Right lobe of liver (tissue), 6 donors: ENCODE measurements at regions not wholly inside any gene's neighbourhood (a gene's known extent, or its start where the extent isn't known, plus 50 kb on each side); places are given as distances from the start of the nearest gene placed in this dataset.

Source experiments
- ATAC-seq, 4 donors: fragments of 200-7000 bp; cut with Tn5 transposase; one replicate each; pipeline ENCODE4 v1.9.1; 2020; ENCODE audit warnings: mild to moderate bottlenecking in 4 of 4, moderate library complexity in 4 of 4
- DNase-seq, 3 donors: peaks; one replicate each; pipeline ENCODE4 v3.0.0-alpha.2; 2020
- H3K27ac ChIP-seq, 3 donors: fragments of 200-600 bp; one replicate each; pipeline ENCODE4 v1.8.0; 2022
- H3K27me3 ChIP-seq, 2 donors: fragments of 200-600 bp; one replicate each; pipeline ENCODE4 v1.8.0; 2022
- H3K36me3 ChIP-seq, 4 donors: fragments of 200-600 bp; sonication (generic) in 1 of 4; one replicate each; pipeline versions ENCODE4 v1.5.1 to v1.8.0; 2017 to 2022; ENCODE audit warnings: control low read depth in 1 of 4
- H3K4me1 ChIP-seq, 4 donors: fragments of 200-600 bp; sonication (generic) in 1 of 4; one replicate each; pipeline versions ENCODE4 v1.5.1 to v1.8.0; 2017 to 2022; ENCODE audit warnings: control low read depth in 1 of 4
- H3K4me3 ChIP-seq, 3 donors: fragments of 200-600 bp; one replicate each; pipeline ENCODE4 v1.8.0; 2022
- H3K9me3 ChIP-seq, 4 donors: fragments of 200-600 bp; sonication (generic) in 1 of 4; one replicate each; pipeline versions ENCODE4 v1.5.1 to v1.8.0; 2017 to 2022; ENCODE audit warnings: control low read depth in 1 of 4
- POLR2A ChIP-seq: fragments of 450-650 bp; IDR thresholded peaks from one replicate; pipeline ENCODE4 v1.6.1; 2017; ENCODE audit warnings: antibody characterized with exemption, mild to moderate bottlenecking
- WGBS: methylation state at CpG from one replicate; pipeline ENCODE4 v1.1.6; 2018; ENCODE audit warnings: low coverage, low lambda C conversion rate; ENCODE audit not compliant: insufficient coverage; ENCODE audit errors: missing lambda C conversion rate; 5-methylcytosine and 5-hydroxymethylcytosine counted together
- intact Hi-C, 2 donors: fragments of 100-400 bp; cut with DNase I; formaldehyde crosslinking; loops; one replicate each; pipeline versions ENCODE4 v1.11.2 to v1.14.1; 2022
- TF ChIP-seq, protein P1 (sequence below), 4 donors: fragments of 200-600 bp in 3 of 4; fragments of 450-650 bp in 1 of 4; IDR thresholded peaks; one replicate each; pipeline versions ENCODE4 v1.5.1 to v1.8.0; 2016 to 2022; ENCODE audit warnings: antibody characterized with exemption in 4 of 4, mild to moderate bottlenecking in 2 of 4
- donor health status: DM: no; HTN: yes; CAD: no.
- donor health status: DM: no; HTN: no; CAD: no.
- donor health status: DM: no; HTN: no; CAD: no.
- donor health status: DM: no; HTN: yes; CAD: no.
- donor health status: DM: no; HTN: yes; CAD: no.

GRCh38 chr10:65796472-65796871 lies 1129.4 kb upstream of the LRRTM3 start:
- Histone ChIP-seq H3K4me1 (no peaks in the 10 kb centered on the region), H3K9me3 (no peaks in the 10 kb centered on the region), H3K36me3 (no peaks in the 10 kb centered on the region), H3K4me3 (no peak overlapping the region), H3K27ac (no peak overlapping the region), H3K27me3 (no peaks in the 10 kb centered on the region)
- ATAC-seq (no peak), DNase-seq (no peak)
- 48% methylated on average over 2 of the region's 2 CpGs for WGBS
- TF ChIP-seq, protein P1, sequence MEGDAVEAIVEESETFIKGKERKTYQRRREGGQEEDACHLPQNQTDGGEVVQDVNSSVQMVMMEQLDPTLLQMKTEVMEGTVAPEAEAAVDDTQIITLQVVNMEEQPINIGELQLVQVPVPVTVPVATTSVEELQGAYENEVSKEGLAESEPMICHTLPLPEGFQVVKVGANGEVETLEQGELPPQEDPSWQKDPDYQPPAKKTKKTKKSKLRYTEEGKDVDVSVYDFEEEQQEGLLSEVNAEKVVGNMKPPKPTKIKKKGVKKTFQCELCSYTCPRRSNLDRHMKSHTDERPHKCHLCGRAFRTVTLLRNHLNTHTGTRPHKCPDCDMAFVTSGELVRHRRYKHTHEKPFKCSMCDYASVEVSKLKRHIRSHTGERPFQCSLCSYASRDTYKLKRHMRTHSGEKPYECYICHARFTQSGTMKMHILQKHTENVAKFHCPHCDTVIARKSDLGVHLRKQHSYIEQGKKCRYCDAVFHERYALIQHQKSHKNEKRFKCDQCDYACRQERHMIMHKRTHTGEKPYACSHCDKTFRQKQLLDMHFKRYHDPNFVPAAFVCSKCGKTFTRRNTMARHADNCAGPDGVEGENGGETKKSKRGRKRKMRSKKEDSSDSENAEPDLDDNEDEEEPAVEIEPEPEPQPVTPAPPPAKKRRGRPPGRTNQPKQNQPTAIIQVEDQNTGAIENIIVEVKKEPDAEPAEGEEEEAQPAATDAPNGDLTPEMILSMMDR (IDR thresholded peaks at IDR 0.05): no peak
- no peak for TF ChIP-seq POLR2A
- intact Hi-C loops: no loop called here

GRCh38 chr10:65798133-65798532 lies 1127.7 kb upstream of the LRRTM3 start:
- no peak for ATAC-seq
- intact Hi-C loops: no loop called here
- no peaks in the 10 kb centered on the region for H3K27me3 ChIP-seq
- WGBS: 61% methylated on average over 3 of the region's 3 CpGs
- H3K4me1 ChIP-seq: no peaks in the 10 kb centered on the region
- H3K36me3 ChIP-seq: no peaks in the 10 kb centered on the region
- TF ChIP-seq POLR2A: no peak
- TF ChIP-seq, protein P1 (IDR thresholded peaks at IDR 0.05): no peak
- no peak overlapping the region for H3K27ac ChIP-seq
- no peaks in the 10 kb centered on the region for H3K9me3 ChIP-seq
- no peak overlapping the region for H3K4me3 ChIP-seq
- DNase-seq: no peak

DNA sequence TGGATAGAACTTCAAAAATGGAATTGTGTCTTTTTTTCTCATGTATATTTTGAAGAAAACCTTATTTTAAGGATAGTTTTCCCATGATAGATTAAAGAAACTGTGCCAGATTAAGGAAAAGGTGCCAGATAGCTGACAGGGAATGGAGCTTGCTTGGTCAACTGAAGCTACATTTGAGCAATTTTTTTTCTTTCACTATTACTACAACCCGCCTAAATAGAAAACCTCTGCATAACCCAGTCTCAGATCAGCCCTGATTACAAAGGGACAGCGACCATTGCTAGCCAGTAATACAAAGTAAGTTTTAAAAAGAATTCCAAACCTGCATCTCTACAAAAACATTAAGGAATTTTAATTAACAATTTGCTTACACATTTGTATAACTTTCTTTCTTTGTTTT lies 1123.4 kb upstream of the LRRTM3 start:
- Histone ChIP-seq H3K4me1 (no peaks in the 10 kb centered on the region), H3K27me3 (no peaks in the 10 kb centered on the region), H3K9me3 (no peaks in the 10 kb centered on the region), H3K4me3 (no peak overlapping the region), H3K27ac (no peak overlapping the region), H3K36me3 (no peaks in the 10 kb centered on the region)
- ATAC-seq: no peak
- 82% methylated on average over 2 of the region's 2 CpGs for WGBS
- intact Hi-C loops: no loop called here
- TF ChIP-seq POLR2A: no peak
- TF ChIP-seq, protein P1 (IDR thresholded peaks at IDR 0.05): no peak
- no peak for DNase-seq

- 47% methylated on average over 1 of the region's 1 CpG for WGBS
- TF ChIP-seq POLR2A: no peak
- TF ChIP-seq, protein P1 (IDR thresholded peaks at IDR 0.05): no peak
- ATAC-seq (no peak), DNase-seq (no peak)
- Histone ChIP-seq H3K27me3 (no peaks in the 10 kb centered on the region), H3K27ac (no peak overlapping the region), H3K4me3 (no peak overlapping the region), H3K4me1 (no peaks in the 10 kb centered on the region), H3K36me3 (no peaks in the 10 kb centered on the region), H3K9me3 (no peaks in the 10 kb centered on the region)
- intact Hi-C loops: no loop called here
Measured at GRCh38 chr10:65805511-65805910, 1120.3 kb upstream of the LRRTM3 start.

GRCh38 chr10:65805993-65806392 lies 1119.8 kb upstream of the LRRTM3 start:
- ATAC-seq (no peak), DNase-seq (no peak)
- WGBS: 73% methylated on average over 1 of the region's 1 CpG
- intact Hi-C loops: no loop called here
- no peaks in the 10 kb centered on the region for H3K36me3 ChIP-seq
- TF ChIP-seq POLR2A: no peak
- TF ChIP-seq, protein P1 (IDR thresholded peaks at IDR 0.05): no peak
- no peaks in the 10 kb centered on the region for H3K27me3 ChIP-seq
- H3K4me1 ChIP-seq: no peaks in the 10 kb centered on the region
- H3K4me3 ChIP-seq: no peak overlapping the region
- H3K9me3 ChIP-seq: no peaks in the 10 kb centered on the region
- H3K27ac ChIP-seq: no peak overlapping the region
